Panc1 (cell line): ENCODE measurements at regions not wholly inside any gene's neighbourhood (a gene's known extent, or its start where the extent isn't known, plus 50 kb on each side); places are given as distances from the start of the nearest gene placed in this dataset.

Experiments
- CTCF ChIP-seq: fragments of 450-650 bp; IDR thresholded peaks from 2 replicates; pipeline ENCODE4 v1.5.1; 2017; ENCODE audit warnings: mild to moderate bottlenecking
- POLR2AphosphoS5 ChIP-seq: IDR thresholded peaks from 2 replicates; pipeline ENCODE4 v1.6.1; 2012; ENCODE audit warnings: mild to moderate bottlenecking, low read depth, low read length, moderate library complexity
- REST ChIP-seq, 2 experiments: IDR thresholded peaks; 2 replicates each; pipeline ENCODE4 v1.6.1; 2011 to 2012; ENCODE audit warnings: low read depth in 2 of 2, control low read depth in 1 of 2, low read length in 1 of 2, mild to moderate bottlenecking in 1 of 2, moderate library complexity in 1 of 2; ENCODE audit not compliant: insufficient read depth in 1 of 2
- TCF7L2 ChIP-seq: IDR thresholded peaks from 2 replicates; pipeline ENCODE4 v1.6.1; 2011; ENCODE audit warnings: mild to moderate bottlenecking, low read depth, low read length, inconsistent platforms

- TF ChIP-seq CTCF, result no peak
- no peak for TF ChIP-seq REST (IDR thresholded peaks at IDR 0.05; ENCODE audit: insufficient read depth in 1 of 2, low read depth in 2 of 2, low read length in 1 of 2)
- TF ChIP-seq POLR2AphosphoS5, result no peak
- no peak for TF ChIP-seq TCF7L2
Observed at GRCh38 chr4:14364953-14365536, 637.2 kb upstream of the CPEB2 start.
